Psoas muscle (tissue), 7 donors: ENCODE measurements at regions not wholly inside any gene's neighbourhood (a gene's known extent, or its start where the extent isn't known, plus 50 kb on each side); places are given as distances from the start of the nearest gene placed in this dataset.

Experiments
- ATAC-seq, 4 donors: fragments of 200-7000 bp; cut with Tn5 transposase; one replicate each; pipeline ENCODE4 v1.9.1; 2020; ENCODE audit warnings: moderate library complexity in 3 of 4, mild to moderate bottlenecking in 2 of 4
- DNase-seq, 2 donors: peaks; one replicate each; pipeline ENCODE4 v3.0.0-alpha.2; 2020
- H3K27ac ChIP-seq: fragments of 200-600 bp; one replicate; pipeline ENCODE4 v1.8.0; 2022
- H3K27me3 ChIP-seq, 3 donors: fragments of 200-600 bp in 1 of 3; one replicate each; pipeline versions ENCODE4 v1.6.1 to v1.8.0; 2013 to 2022; ENCODE audit warnings: low read length in 2 of 3, mild to moderate bottlenecking in 2 of 3, moderate library complexity in 1 of 3; ENCODE audit not compliant: insufficient read depth in 3 of 3
- H3K36me3 ChIP-seq, 2 donors: fragments of 200-600 bp in 1 of 2; one replicate each; pipeline versions ENCODE4 v1.6.1 to v1.8.0; 2013 to 2022; ENCODE audit warnings: low read depth in 1 of 2, mild to moderate bottlenecking in 1 of 2, moderate library complexity in 1 of 2; ENCODE audit not compliant: insufficient read depth in 1 of 2
- H3K4me1 ChIP-seq: fragments of 200-600 bp; one replicate; pipeline ENCODE4 v1.8.0; 2022
- H3K4me3 ChIP-seq: fragments of 200-600 bp; one replicate; pipeline ENCODE4 v1.8.0; 2022; ENCODE audit warnings: mild to moderate bottlenecking
- H3K9me3 ChIP-seq: fragments of 200-600 bp; one replicate; pipeline ENCODE4 v1.8.0; 2022
- CTCF ChIP-seq: fragments of 200-600 bp; IDR thresholded peaks from one replicate; pipeline ENCODE4 v1.8.0; 2022; ENCODE audit warnings: antibody characterized with exemption
- WGBS, 3 donors: extraction: QIAGEN DNeasy Blood & Tissue Kit; methylation state at CpG; one replicate each; pipeline versions ENCODE4 v1.1.6 to v1.1.7; 2013; 5-methylcytosine and 5-hydroxymethylcytosine counted together
- intact Hi-C, 2 donors: fragments of 100-400 bp; cut with DNase I; formaldehyde crosslinking; loops; one replicate each; pipeline versions ENCODE4 v1.11.0 to v1.14.2; 2022
- donor health status: healthy with polysubstance abuse.
- donor health status: DM: no; HTN: no; CAD: no; lungs with moderate emphysema.
- donor health status: Bipolar disorder and iron deficiency.
- donor health status: healthy.
- donor health status: DM: yes; HTN: yes; CAD: no.
- donor health status: DM: no; HTN: no; CAD: no.
- donor health status: DM: yes; HTN: yes; CAD: no.

GRCh38 chr5:39586185-39586584 is 161.4 kb upstream of the DAB2 start:
- H3K4me3 ChIP-seq, result no peak overlapping the region
- DNase-seq (no peak), ATAC-seq (no peak)
- no peak for TF ChIP-seq CTCF
- 87 to 90% (median 88%) methylated on average over 9 of the region's 9 CpGs for WGBS, 3 donors
- intact Hi-C loops, result no loop called here
- H3K27me3 ChIP-seq, result no peaks in the 10 kb centered on the region
- no peaks in the 10 kb centered on the region for H3K36me3 ChIP-seq
- no peak overlapping the region for H3K27ac ChIP-seq
- no peaks in the 10 kb centered on the region for H3K9me3 ChIP-seq
- H3K4me1 ChIP-seq, result no peaks in the 10 kb centered on the region

- intact Hi-C loops, result loop anchor here in 1 of 2 donors (5.0 kb wide), 1 partner anchor 1102 kb away; no protein-coding TSS in a partner anchor
- 47 to 52% (median 48%) methylated on average over 2 of the region's 2 CpGs for WGBS, 3 donors
- H3K27me3 ChIP-seq, result no peaks in the 10 kb centered on the region
- no peaks in the 10 kb centered on the region for H3K36me3 ChIP-seq
- no peak for TF ChIP-seq CTCF
- no peaks in the 10 kb centered on the region for H3K9me3 ChIP-seq
- ATAC-seq, result no peak
- no peaks in the 10 kb centered on the region for H3K4me1 ChIP-seq
- no peak for DNase-seq
- H3K4me3 ChIP-seq, result no peak overlapping the region
- H3K27ac ChIP-seq, result no peak overlapping the region
Measured at GRCh38 chr5:39584927-39585326, 160.1 kb upstream of the DAB2 start.

GRCh38 chr5:39580702-39581453 is 156.1 kb upstream of the DAB2 start:
- ATAC-seq (no peak), DNase-seq (no peak)
- no peaks in the 10 kb centered on the region for H3K36me3 ChIP-seq
- no peak overlapping the region for H3K27ac ChIP-seq
- no peak for TF ChIP-seq CTCF
- H3K4me1 ChIP-seq, result no peaks in the 10 kb centered on the region
- no peak overlapping the region for H3K4me3 ChIP-seq
- H3K27me3 ChIP-seq, result no peaks in the 10 kb centered on the region
- no peaks in the 10 kb centered on the region for H3K9me3 ChIP-seq
- intact Hi-C loops, result loop anchor here in 1 of 2 donors (5.0 kb wide), 1 partner anchor 1106 kb away; no protein-coding TSS in a partner anchor
- WGBS, 3 donors, result 2 to 5% (median 3%) methylated on average over 1 of the region's 1 CpG

GRCh38 chr5:39579750-39580149 is 155.0 kb upstream of the DAB2 start:
- H3K27me3 ChIP-seq, result no peaks in the 10 kb centered on the region
- TF ChIP-seq CTCF, result no peak
- no peaks in the 10 kb centered on the region for H3K36me3 ChIP-seq
- no peaks in the 10 kb centered on the region for H3K9me3 ChIP-seq
- WGBS, 3 donors, result 91 to 97% (median 91%) methylated on average over 3 of the region's 3 CpGs
- ATAC-seq, result no peak
- intact Hi-C loops, result loop anchor here (2.0 to 10.0 kb wide), 5 partner anchors 365 to 1298 kb away; partner anchors contain the start of gene FYB1 (in 1 of the 2)
- H3K4me1 ChIP-seq, result no peaks in the 10 kb centered on the region
- no peak overlapping the region for H3K4me3 ChIP-seq
- DNase-seq, result no peak
- no peak overlapping the region for H3K27ac ChIP-seq
